ENCODE measurements at regions not wholly inside any gene's neighbourhood (a gene's known extent, or its start where the extent isn't known, plus 50 kb on each side); places are given as distances from the start of the nearest gene placed in this dataset.

- Histone ChIP-seq H3K27me3 (ENCODE audit: control insufficient read depth in 2 of 2, insufficient read depth in 2 of 2, low read length in 2 of 2) (no peaks in the 10 kb centered on the region), H3K4me3 (ENCODE audit: low read length) (no peak overlapping the region), H3K4me1 (ENCODE audit: control insufficient read depth in 2 of 2, insufficient read depth in 2 of 2, low read length in 2 of 2) (no peaks in the 10 kb centered on the region), H3K9me3 (ENCODE audit: control insufficient read depth in 2 of 3, low read length in 3 of 3) (no peaks in the 10 kb centered on the region), H3K27ac (ENCODE audit: low read depth, low read length) (no peak overlapping the region), H3K36me3 (ENCODE audit: control insufficient read depth in 2 of 3, insufficient read depth in 3 of 3, low read length in 3 of 3) (no peaks in the 10 kb centered on the region)
- H3K36me3 Mint-ChIP-seq, result peaks cover 0 to 1% (median 0%) of the 10 kb centered on the region in 5 donors
- intact Hi-C loops (cut with micrococcal nuclease), result no loop called here
- H3K4me3 Mint-ChIP-seq, result no peak overlapping the region
- H3K4me1 Mint-ChIP-seq, result peaks cover 0 to 6% (median 0%) of the 10 kb centered on the region in 7 donors
- ATAC-seq, result no peak
- ChIA-PET POLR2A (no interaction called here), CTCF (no interaction called here)
- peaks cover 0 to 5% (median 0%) of the 10 kb centered on the region in 5 donors for H3K27me3 Mint-ChIP-seq
- no peak for DNase-seq
- no peak overlapping the region for H3K27ac Mint-ChIP-seq
- H3K9me3 Mint-ChIP-seq, result peaks cover 0 to 2% (median 0%) of the 10 kb centered on the region in 11 donors
Measured at GRCh38 chr14:104250175-104250574, 111.8 kb downstream of the KIF26A start.

DNA sequence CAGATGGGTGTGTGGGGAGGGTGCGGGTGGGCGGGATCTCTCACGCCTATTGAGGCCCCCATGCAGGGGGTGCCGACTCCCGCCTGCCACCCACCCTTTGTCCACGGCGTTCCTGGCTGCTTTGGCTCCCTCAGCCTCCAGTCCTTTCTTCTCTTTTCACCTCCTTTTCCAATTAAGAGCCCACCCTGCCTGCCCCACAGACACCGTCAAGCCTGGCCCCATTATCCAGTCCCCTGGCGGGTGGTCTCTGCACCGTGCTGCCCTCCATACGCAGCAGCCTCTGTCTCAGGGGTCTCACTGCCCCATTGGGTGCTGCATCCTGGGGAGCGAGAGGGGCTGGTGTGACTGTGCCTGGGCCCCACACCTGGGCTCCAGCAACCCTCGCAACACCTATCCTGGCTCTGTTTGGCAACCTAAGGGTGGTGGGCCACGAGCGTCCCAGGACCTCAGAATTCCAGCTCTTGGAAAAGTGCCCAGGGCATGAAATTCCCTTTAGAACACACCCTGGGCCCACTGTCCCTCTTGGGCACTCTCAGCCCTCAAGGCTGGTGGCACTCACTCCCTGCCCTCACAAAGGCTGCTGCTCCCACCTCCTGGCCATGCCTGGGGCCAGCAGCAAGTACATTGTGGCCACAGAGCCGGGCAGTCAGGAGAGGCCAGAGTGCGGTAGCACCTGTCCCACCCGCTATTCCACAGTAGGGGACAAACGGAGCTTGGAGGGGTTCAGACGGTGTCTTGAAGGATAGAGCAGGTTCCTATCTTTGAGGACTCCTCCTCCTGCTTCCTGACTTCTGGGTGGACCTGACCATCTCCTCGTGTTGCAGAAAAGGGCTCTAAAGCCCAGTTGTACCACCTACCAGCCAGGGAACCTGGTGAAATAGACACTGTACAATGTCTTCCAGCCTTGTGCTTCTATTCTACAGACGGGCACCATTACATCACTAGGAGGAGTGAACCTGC lies 114.1 kb downstream of the KIF26A start:
- no peaks in the 10 kb centered on the region for H3K9me3 ChIP-seq (ENCODE audit: control insufficient read depth in 2 of 3, low read length in 3 of 3)
- Mint-ChIP-seq H3K4me3 (no peak overlapping the region), H3K27ac (no peak overlapping the region), H3K9me3 (peaks cover 0 to 5% (median 0%) of the 10 kb centered on the region in 11 donors), H3K27me3 (peaks cover 7 to 18% (median 16%) of the 10 kb centered on the region in 5 donors), H3K36me3 (peaks cover 0 to 1% (median 0%) of the 10 kb centered on the region in 5 donors), H3K4me1 (peaks cover 0 to 6% (median 0%) of the 10 kb centered on the region in 7 donors)
- no peak overlapping the region for H3K4me3 ChIP-seq (ENCODE audit: low read length)
- CTCF ChIA-PET, result interaction anchor here (0.6 kb wide), 1 partner anchor 22 kb away, joined by 3 read pairs; no protein-coding TSS in a partner anchor
- H3K36me3 ChIP-seq (ENCODE audit: control insufficient read depth in 2 of 3, insufficient read depth in 3 of 3, low read length in 3 of 3), result no peaks in the 10 kb centered on the region
- H3K27ac ChIP-seq (ENCODE audit: low read depth, low read length), result no peak overlapping the region
- ATAC-seq, result no peak
- peaks cover 0 to 9% of the 10 kb centered on the region in 2 donors for H3K27me3 ChIP-seq (ENCODE audit: control insufficient read depth in 2 of 2, insufficient read depth in 2 of 2, low read length in 2 of 2)
- POLR2A ChIA-PET, result no interaction called here
- intact Hi-C loops (cut with micrococcal nuclease), result no loop called here
- no peak for DNase-seq
- H3K4me1 ChIP-seq (ENCODE audit: control insufficient read depth in 2 of 2, insufficient read depth in 2 of 2, low read length in 2 of 2), result no peaks in the 10 kb centered on the region

GRCh38 chr14:104253223-104253822 lies 114.9 kb downstream of the KIF26A start:
- CTCF ChIA-PET, result interaction anchor here (0.6 kb wide), 1 partner anchor 21 kb away, joined by 3 read pairs; no protein-coding TSS in a partner anchor
- Mint-ChIP-seq H3K4me3 (no peak overlapping the region), H3K4me1 (peaks cover 0 to 6% (median 0%) of the 10 kb centered on the region in 7 donors), H3K27ac (no peak overlapping the region), H3K9me3 (peaks cover 0 to 5% (median 0%) of the 10 kb centered on the region in 11 donors), H3K36me3 (peaks cover 0 to 5% (median 0%) of the 10 kb centered on the region in 5 donors), H3K27me3 (peaks cover 13 to 26% (median 22%) of the 10 kb centered on the region in 5 donors)
- Histone ChIP-seq H3K27me3 (ENCODE audit: control insufficient read depth in 2 of 2, insufficient read depth in 2 of 2, low read length in 2 of 2) (peaks cover 0 to 9% of the 10 kb centered on the region in 2 donors), H3K36me3 (ENCODE audit: control insufficient read depth in 2 of 3, insufficient read depth in 3 of 3, low read length in 3 of 3) (no peaks in the 10 kb centered on the region), H3K4me1 (ENCODE audit: control insufficient read depth in 2 of 2, insufficient read depth in 2 of 2, low read length in 2 of 2) (no peaks in the 10 kb centered on the region), H3K4me3 (ENCODE audit: low read length) (no peak overlapping the region), H3K27ac (ENCODE audit: low read depth, low read length) (no peak overlapping the region), H3K9me3 (ENCODE audit: control insufficient read depth in 2 of 3, low read length in 3 of 3) (no peaks in the 10 kb centered on the region)
- DNase-seq, result no peak
- intact Hi-C loops (cut with micrococcal nuclease), result no loop called here
- ATAC-seq, result no peak
- POLR2A ChIA-PET, result no interaction called here

DNA sequence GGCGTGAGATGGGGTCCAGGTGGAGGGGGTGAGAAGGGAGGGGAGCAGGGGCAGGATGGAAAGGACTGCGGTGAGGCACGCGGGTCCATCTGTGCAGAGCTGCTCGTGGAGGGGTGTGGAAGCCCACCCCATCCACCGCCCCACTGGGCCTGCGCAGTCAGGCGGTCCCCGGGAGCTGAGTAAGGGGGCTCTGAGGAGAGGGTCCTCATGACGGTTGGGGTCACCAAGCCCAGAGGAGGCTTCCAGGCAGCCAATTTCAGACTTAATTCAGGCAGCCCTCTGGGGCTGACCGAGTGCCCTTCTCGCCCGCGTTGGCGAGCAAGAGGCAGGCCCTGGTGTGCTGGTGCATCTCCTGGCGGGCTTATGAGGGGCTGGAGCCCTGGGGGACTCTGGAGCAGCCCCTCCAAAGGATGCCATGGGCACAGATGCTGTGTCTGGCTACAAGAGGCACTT lies 115.5 kb downstream of the KIF26A start:
- Histone ChIP-seq H3K27me3 (ENCODE audit: control insufficient read depth in 2 of 2, insufficient read depth in 2 of 2, low read length in 2 of 2) (peaks cover 0 to 9% of the 10 kb centered on the region in 2 donors), H3K36me3 (ENCODE audit: control insufficient read depth in 2 of 3, insufficient read depth in 3 of 3, low read length in 3 of 3) (no peaks in the 10 kb centered on the region), H3K4me3 (ENCODE audit: low read length) (no peak overlapping the region), H3K27ac (ENCODE audit: low read depth, low read length) (no peak overlapping the region), H3K9me3 (ENCODE audit: control insufficient read depth in 2 of 3, low read length in 3 of 3) (no peaks in the 10 kb centered on the region), H3K4me1 (ENCODE audit: control insufficient read depth in 2 of 2, insufficient read depth in 2 of 2, low read length in 2 of 2) (no peaks in the 10 kb centered on the region)
- ChIA-PET POLR2A (no interaction called here), CTCF (no interaction called here)
- Mint-ChIP-seq H3K9me3 (peaks cover 0 to 5% (median 0%) of the 10 kb centered on the region in 11 donors), H3K27ac (peak overlapping the region in 1 of 9 donors; percentile 2), H3K4me1 (peaks cover 0 to 6% (median 0%) of the 10 kb centered on the region in 7 donors), H3K27me3 (peaks cover 15 to 27% (median 22%) of the 10 kb centered on the region in 5 donors), H3K36me3 (peaks cover 0 to 6% (median 0%) of the 10 kb centered on the region in 5 donors), H3K4me3 (no peak overlapping the region)
- no peak for DNase-seq
- intact Hi-C loops (cut with micrococcal nuclease), result no loop called here
- no peak for ATAC-seq

DNA sequence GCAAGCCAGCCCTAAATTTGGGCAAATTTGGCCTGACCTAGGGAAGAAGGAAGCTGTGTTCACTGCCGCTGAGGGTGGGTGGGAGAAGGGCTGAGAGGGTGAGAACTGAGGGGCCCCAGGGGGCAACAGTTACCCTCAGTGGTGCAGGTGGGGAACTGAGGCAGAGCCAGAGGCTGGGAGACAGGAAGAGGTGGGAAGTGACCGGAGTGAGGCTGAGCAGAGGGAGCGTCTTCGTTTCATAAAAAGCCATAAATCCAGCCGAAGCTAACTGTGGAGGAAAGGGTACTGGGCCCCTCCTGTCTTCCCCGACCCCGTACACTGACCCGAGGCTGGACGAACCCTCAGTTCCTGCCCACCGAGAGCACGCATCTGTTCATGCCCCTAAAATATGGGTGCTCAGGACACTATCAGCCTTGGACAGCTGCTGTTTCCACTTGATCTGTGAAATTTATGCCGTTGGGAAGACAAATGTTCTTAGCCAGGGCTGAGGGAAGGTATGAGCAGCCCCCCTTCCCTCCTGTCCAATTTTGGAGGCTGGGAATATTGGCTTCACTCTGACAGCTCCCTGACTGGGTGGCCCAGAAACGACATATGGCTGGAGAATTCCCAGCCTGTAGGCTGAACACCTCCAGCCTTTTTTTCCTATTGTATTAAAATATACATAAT lies 116.5 kb downstream of the KIF26A start:
- H3K27me3 Mint-ChIP-seq, result peaks cover 20 to 33% (median 23%) of the 10 kb centered on the region in 5 donors
- intact Hi-C loops (cut with micrococcal nuclease), result no loop called here
- Histone ChIP-seq H3K27me3 (ENCODE audit: control insufficient read depth in 2 of 2, insufficient read depth in 2 of 2, low read length in 2 of 2) (peaks cover 0 to 9% of the 10 kb centered on the region in 2 donors), H3K9me3 (ENCODE audit: control insufficient read depth in 2 of 3, low read length in 3 of 3) (no peaks in the 10 kb centered on the region), H3K27ac (ENCODE audit: low read depth, low read length) (no peak overlapping the region), H3K4me1 (ENCODE audit: control insufficient read depth in 2 of 2, insufficient read depth in 2 of 2, low read length in 2 of 2) (no peaks in the 10 kb centered on the region), H3K36me3 (ENCODE audit: control insufficient read depth in 2 of 3, insufficient read depth in 3 of 3, low read length in 3 of 3) (no peaks in the 10 kb centered on the region), H3K4me3 (ENCODE audit: low read length) (no peak overlapping the region)
- no peak overlapping the region for H3K4me3 Mint-ChIP-seq
- H3K9me3 Mint-ChIP-seq, result peaks cover 0 to 10% (median 3%) of the 10 kb centered on the region in 11 donors
- H3K36me3 Mint-ChIP-seq, result peaks cover 0 to 6% (median 0%) of the 10 kb centered on the region in 5 donors
- ATAC-seq (no peak), DNase-seq (no peak)
- ChIA-PET POLR2A (no interaction called here), CTCF (no interaction called here)
- peaks cover 0 to 6% (median 0%) of the 10 kb centered on the region in 7 donors for H3K4me1 Mint-ChIP-seq
- peak overlapping the region in 1 of 9 donors; percentile 2 for H3K27ac Mint-ChIP-seq

- Histone ChIP-seq H3K27ac (ENCODE audit: low read depth, low read length) (no peak overlapping the region), H3K36me3 (ENCODE audit: control insufficient read depth in 2 of 3, insufficient read depth in 3 of 3, low read length in 3 of 3) (no peaks in the 10 kb centered on the region), H3K4me3 (ENCODE audit: low read length) (no peak overlapping the region), H3K9me3 (ENCODE audit: control insufficient read depth in 2 of 3, low read length in 3 of 3) (no peaks in the 10 kb centered on the region), H3K27me3 (ENCODE audit: control insufficient read depth in 2 of 2, insufficient read depth in 2 of 2, low read length in 2 of 2) (peaks cover 0 to 9% of the 10 kb centered on the region in 2 donors), H3K4me1 (ENCODE audit: control insufficient read depth in 2 of 2, insufficient read depth in 2 of 2, low read length in 2 of 2) (no peaks in the 10 kb centered on the region)
- H3K9me3 Mint-ChIP-seq, result peaks cover 0 to 22% (median 5%) of the 10 kb centered on the region in 11 donors
- H3K27ac Mint-ChIP-seq, result no peak overlapping the region
- intact Hi-C loops (cut with micrococcal nuclease), result no loop called here
- H3K4me3 Mint-ChIP-seq, result peak overlapping the region in 1 of 10 donors; percentile 2
- peaks cover 0 to 6% (median 0%) of the 10 kb centered on the region in 7 donors for H3K4me1 Mint-ChIP-seq
- no peak for ATAC-seq
- CTCF ChIA-PET, result no interaction called here
- no peak for DNase-seq
- H3K36me3 Mint-ChIP-seq, result peaks cover 0 to 10% (median 3%) of the 10 kb centered on the region in 5 donors
- H3K27me3 Mint-ChIP-seq, result peaks cover 20 to 37% (median 26%) of the 10 kb centered on the region in 5 donors
- POLR2A ChIA-PET, result no interaction called here
Measured at GRCh38 chr14:104256025-104256424, 117.6 kb downstream of the KIF26A start.

Data from naive thymus-derived CD4-positive, alpha-beta T cell (primary cell).